GM12878 (cell line): ENCODE measurements at regions not wholly inside any gene's neighbourhood (a gene's known extent, or its start where the extent isn't known, plus 50 kb on each side); places are given as distances from the start of the nearest gene placed in this dataset.

Source experiments
- ATAC-seq: fragments of 200-7000 bp; cut with Tn5 transposase; 3 replicates; pipeline ENCODE4 v1.9.1; 2020; ENCODE audit warnings: mild to moderate bottlenecking, moderate library complexity
- BruUV-seq: library from RNA; stranded (reverse); fragments of 400-500 nt; replicated peaks from 2 replicates; lab custom pipeline; 2021; lab: Mats Ljungman, UMichigan
- CTCF ChIA-PET: fragments of 300-600 bp; sonication (Branson Sonifier 250); formaldehyde crosslinking; extraction: SDS; loops from one replicate; lab custom pipeline; 2021; ENCODE audit warnings: inconsistent platforms; lab: Yijun Ruan, JAX
- POLR2A ChIA-PET: fragments of 350-600 bp; formaldehyde crosslinking; extraction: SDS; loops from one replicate; lab custom pipeline; 2021; ENCODE audit warnings: inconsistent platforms; lab: Charles Lee
- RAD21 ChIA-PET: fragments of 300-600 bp; sonication (Branson Sonifier 250); formaldehyde crosslinking; loops from one replicate; lab custom pipeline; 2023; ENCODE audit warnings: antibody characterized with exemption; ENCODE audit not compliant: unreplicated experiment; lab: Charles Lee
- SMC1A ChIA-PET: fragments of 300-600 bp; sonication (Branson Sonifier 250); formaldehyde crosslinking; loops from one replicate; lab custom pipeline; 2023; ENCODE audit not compliant: unreplicated experiment, uncharacterized antibody; lab: Charles Lee
- DNase-seq: peaks from one replicate; pipeline ENCODE4 v3.0.0-alpha.2; 2011; ENCODE audit warnings: low read depth, low spot score
- FAIRE-seq: peaks from 3 replicates; lab custom pipeline; 2011; peaks lifted over from hg19 to GRCh38; lab: Jason Lieb, UNC
- H2AFZ ChIP-seq: 2 replicates; pipeline ENCODE4 v1.6.0; 2011; ENCODE audit warnings: low read depth, low read length, control low read depth; ENCODE audit not compliant: control insufficient read depth
- H3K27ac ChIP-seq: 2 replicates; pipeline ENCODE4 v1.5.1; 2011; ENCODE audit warnings: control low read depth; ENCODE audit not compliant: control insufficient read depth, insufficient read depth
- H3K27me3 ChIP-seq, 2 experiments: replicated peaks in 1 of 2; 2 replicates each; pipeline versions ENCODE4 v1.6.0 to v1.6.1; 2011; ENCODE audit warnings: low read length in 1 of 2; ENCODE audit not compliant: control insufficient read depth in 2 of 2, insufficient read depth in 2 of 2
- H3K36me3 ChIP-seq, 2 experiments: 2 replicates each; pipeline ENCODE4 v1.5.1; 2011; ENCODE audit warnings: low read length in 1 of 2; ENCODE audit not compliant: control insufficient read depth in 2 of 2, insufficient read depth in 2 of 2
- H3K4me1 ChIP-seq: 2 replicates; pipeline ENCODE4 v1.6.1; 2011; ENCODE audit warnings: mild to moderate bottlenecking, low read length, moderate library complexity, mixed read lengths; ENCODE audit not compliant: control insufficient read depth, insufficient read depth
- H3K4me2 ChIP-seq: 2 replicates; pipeline ENCODE4 v1.6.0; 2011; ENCODE audit warnings: control low read depth; ENCODE audit not compliant: control insufficient read depth, insufficient read depth
- H3K4me3 ChIP-seq: fragments of 200-600 bp; sonication (generic); 2 replicates; pipeline ENCODE4 v1.5.1; 2016
- H3K79me2 ChIP-seq: 2 replicates; pipeline ENCODE4 v1.6.0; 2011; ENCODE audit warnings: low read length; ENCODE audit not compliant: control insufficient read depth, insufficient read depth
- H3K9ac ChIP-seq: 2 replicates; pipeline ENCODE4 v1.8.0; 2011; ENCODE audit warnings: low read length, control low read depth, mixed read lengths; ENCODE audit not compliant: control insufficient read depth, insufficient read depth
- H3K9me3 ChIP-seq: replicated peaks from 3 replicates; pipeline ENCODE4 v1.5.1; 2011; ENCODE audit warnings: mild to moderate bottlenecking, low read length; ENCODE audit not compliant: control insufficient read depth, insufficient read depth
- H4K20me1 ChIP-seq: 2 replicates; pipeline ENCODE4 v1.6.0; 2011; ENCODE audit not compliant: control insufficient read depth, insufficient read depth
- ATF2 ChIP-seq: IDR thresholded peaks from 2 replicates; pipeline ENCODE4 v1.6.1; 2012; ENCODE audit warnings: low read length, inconsistent platforms
- BACH1 ChIP-seq: fragments of 450-650 bp; IDR thresholded peaks from 2 replicates; pipeline ENCODE4 v1.6.1; 2017; ENCODE audit warnings: mild to moderate bottlenecking, borderline replicate concordance
- CBX3 ChIP-seq: fragments of 200-600 bp; sonication (generic); IDR thresholded peaks from 2 replicates; pipeline ENCODE4 v1.6.1; 2016; ENCODE audit warnings: low read depth, borderline replicate concordance
- CEBPB ChIP-seq, 2 experiments: fragments of 150-350 bp in 1 of 2; IDR thresholded peaks; 2 replicates each; pipeline ENCODE4 v1.6.1; 2012 to 2014; ENCODE audit warnings: low read depth in 2 of 2, low read length in 2 of 2, borderline replicate concordance in 1 of 2, inconsistent platforms in 1 of 2
- ELK1 ChIP-seq: IDR thresholded peaks from 2 replicates; pipeline ENCODE4 v1.6.1; 2012; ENCODE audit warnings: low read depth, low read length, improper control_type of control experiment
- ESRRA ChIP-seq: IDR thresholded peaks from 2 replicates; pipeline ENCODE4 v1.6.1; 2012; ENCODE audit warnings: mild to moderate bottlenecking, low read length, improper control_type of control experiment
- LARP7 ChIP-seq: fragments of 450-650 bp; IDR thresholded peaks from 2 replicates; pipeline ENCODE4 v1.6.1; 2017; ENCODE audit warnings: mild to moderate bottlenecking
- RUNX3 ChIP-seq: IDR thresholded peaks from 2 replicates; pipeline ENCODE4 v1.6.1; 2012; ENCODE audit warnings: low read length, inconsistent platforms
- SMAD5 ChIP-seq: IDR thresholded peaks from 2 replicates; pipeline ENCODE4 v1.6.1; 2016; ENCODE audit warnings: antibody characterized with exemption, low read depth
- ZBTB4 ChIP-seq: fragments of 450-650 bp; formaldehyde crosslinking; IDR thresholded peaks from 2 replicates; pipeline ENCODE4 v1.4.0; 2022; ENCODE audit warnings: mild to moderate bottlenecking, moderate library complexity
- WGBS: methylation state at CpG from one replicate; pipeline ENCODE4 v1.1.6; 2016; ENCODE audit warnings: low lambda C conversion rate; ENCODE audit not compliant: insufficient replicate concordance, insufficient coverage; ENCODE audit errors: missing lambda C conversion rate; 5-methylcytosine and 5-hydroxymethylcytosine counted together
- in situ Hi-C: fragments of 300-500 bp; cut with MboI; formaldehyde crosslinking; loops from 9 replicates; pipeline ENCODE4 v1.14.3; 2018; ENCODE audit warnings: mixed read lengths
- intact Hi-C: fragments of 100-400 bp; cut with micrococcal nuclease; formaldehyde crosslinking; loops from one replicate; pipeline ENCODE4 v1.14.2; 2022; ENCODE audit not compliant: unreplicated experiment

GRCh38 chr12:114740448-114740847 is 56.5 kb upstream of the TBX3 start:
- DNase-seq: no peak
- Histone ChIP-seq H4K20me1 (no peaks in the 10 kb centered on the region), H3K4me3 (no peak overlapping the region), H3K36me3 (no peaks in the 10 kb centered on the region), H3K4me2 (no peak overlapping the region), H3K79me2 (no peaks in the 10 kb centered on the region), H2AFZ (no peak overlapping the region), H3K27me3 (no peaks in the 10 kb centered on the region), H3K4me1 (no peaks in the 10 kb centered on the region), H3K9ac (no peak overlapping the region), H3K9me3 (no peaks in the 10 kb centered on the region; the same call in 2 of the 3 replicates), H3K27ac (no peak overlapping the region)
- 35% methylated on average over 7 of the region's 7 CpGs for WGBS
- ChIA-PET CTCF (no interaction called here), POLR2A (interaction anchor here (0.7 kb wide), 1 partner anchor 706 kb away, joined by 4 read pairs; no protein-coding TSS in a partner anchor), SMC1A (interaction anchor here (0.7 kb wide), 1 partner anchor 149 kb away, joined by 4 read pairs; no protein-coding TSS in a partner anchor), RAD21 (no interaction called here)
- FAIRE-seq: no peak
- ATAC-seq: no peak
- BruUV-seq: no TSS peak
- intact Hi-C loops (no loop called here), in situ Hi-C loops (no loop called here)
- no peak for TF ChIP-seq ESRRA

- no peaks in the 10 kb centered on the region for H3K4me1 ChIP-seq
- no TSS peak for BruUV-seq
- H3K27me3 ChIP-seq: no peaks in the 10 kb centered on the region
- DNase-seq (no peak), FAIRE-seq (no peak), ATAC-seq (no peak)
- RAD21 ChIA-PET: no interaction called here
- H3K4me3 ChIP-seq: no peak overlapping the region
- H3K27ac ChIP-seq: no peak overlapping the region
- H3K4me2 ChIP-seq: no peak overlapping the region
- no peaks in the 10 kb centered on the region for H3K36me3 ChIP-seq
- intact Hi-C loops (no loop called here), in situ Hi-C loops (no loop called here)
- no peak overlapping the region for H3K9ac ChIP-seq
- 25% methylated on average over 9 of the region's 9 CpGs for WGBS
- H3K79me2 ChIP-seq: no peaks in the 10 kb centered on the region
- no peaks in the 10 kb centered on the region for H4K20me1 ChIP-seq
- SMC1A ChIA-PET: no interaction called here
- CTCF ChIA-PET: no interaction called here
- no peak overlapping the region for H2AFZ ChIP-seq
- POLR2A ChIA-PET: no interaction called here
- H3K9me3 ChIP-seq: no peaks in the 10 kb centered on the region; the same call in 2 of the 3 replicates
- TF ChIP-seq SMAD5 (no peak), LARP7 (no peak), ELK1 (no peak), BACH1 (no peak), RUNX3 (no peak), CBX3 (no peak), ZBTB4 (CRISPR knock-in tag) (no peak), CEBPB (IDR thresholded peaks at IDR 0.05; ENCODE audit: borderline replicate concordance in 1 of 2, low read depth in 2 of 2, low read length in 2 of 2) (no peak), ATF2 (no peak)
These were observed 54.6 kb upstream of the TBX3 start for GRCh38 chr12:114738460-114739184.
